ENCODE measurements at regions not wholly inside any gene's neighbourhood (a gene's known extent, or its start where the extent isn't known, plus 50 kb on each side); places are given as distances from the start of the nearest gene placed in this dataset.

DNA sequence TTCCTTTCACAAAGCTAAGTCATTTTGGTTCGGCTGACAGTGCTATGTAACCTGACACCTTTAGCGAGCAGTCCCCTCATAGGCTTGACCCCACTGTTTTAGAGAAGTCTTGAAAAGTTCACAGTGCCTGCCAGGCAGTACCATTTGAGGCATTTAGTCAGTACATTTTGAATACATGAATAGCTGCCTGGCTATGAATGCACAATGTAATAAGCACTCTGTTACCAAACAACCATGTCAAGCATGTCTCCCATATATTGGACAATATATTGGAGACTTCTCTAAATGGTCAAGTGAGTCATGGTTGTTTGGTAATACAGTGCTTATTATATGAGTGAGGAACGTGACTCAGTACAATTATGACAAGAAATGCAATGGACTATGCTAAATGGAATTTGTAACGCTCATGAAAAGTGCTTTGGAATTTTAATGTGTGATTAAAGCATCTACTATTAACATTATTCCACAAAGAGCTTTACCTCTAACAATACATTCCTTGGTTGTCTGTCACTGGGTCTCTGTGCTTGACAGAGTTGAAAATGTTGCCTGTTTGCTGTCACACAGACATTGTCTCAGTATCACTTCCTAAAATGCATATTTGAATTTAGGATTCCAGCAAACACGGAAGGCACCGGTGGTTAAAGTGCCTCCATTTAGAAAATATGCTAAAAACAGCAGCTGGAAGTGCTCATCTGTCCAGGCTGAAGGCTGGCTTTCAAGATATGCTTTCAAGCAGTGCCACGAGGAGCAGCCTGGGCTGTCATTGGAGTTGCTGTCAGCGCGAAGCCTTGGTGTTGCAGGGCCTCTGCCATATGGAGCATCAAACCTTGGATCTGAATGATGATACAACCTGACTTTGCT lies 458.6 kb downstream of the FBXO15 start (continued):
- no peak for TF ChIP-seq RB1 (IDR thresholded peaks at IDR 0.05; ENCODE audit: borderline replicate concordance)
- TF ChIP-seq TAF1 (IDR thresholded peaks at IDR 0.05; ENCODE audit: borderline replicate concordance, low read depth, low read length), result no peak
- TF ChIP-seq, protein P1, sequence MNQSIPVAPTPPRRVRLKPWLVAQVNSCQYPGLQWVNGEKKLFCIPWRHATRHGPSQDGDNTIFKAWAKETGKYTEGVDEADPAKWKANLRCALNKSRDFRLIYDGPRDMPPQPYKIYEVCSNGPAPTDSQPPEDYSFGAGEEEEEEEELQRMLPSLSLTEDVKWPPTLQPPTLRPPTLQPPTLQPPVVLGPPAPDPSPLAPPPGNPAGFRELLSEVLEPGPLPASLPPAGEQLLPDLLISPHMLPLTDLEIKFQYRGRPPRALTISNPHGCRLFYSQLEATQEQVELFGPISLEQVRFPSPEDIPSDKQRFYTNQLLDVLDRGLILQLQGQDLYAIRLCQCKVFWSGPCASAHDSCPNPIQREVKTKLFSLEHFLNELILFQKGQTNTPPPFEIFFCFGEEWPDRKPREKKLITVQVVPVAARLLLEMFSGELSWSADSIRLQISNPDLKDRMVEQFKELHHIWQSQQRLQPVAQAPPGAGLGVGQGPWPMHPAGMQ (IDR thresholded peaks at IDR 0.05; ENCODE audit: borderline replicate concordance), result no peak

DNA sequence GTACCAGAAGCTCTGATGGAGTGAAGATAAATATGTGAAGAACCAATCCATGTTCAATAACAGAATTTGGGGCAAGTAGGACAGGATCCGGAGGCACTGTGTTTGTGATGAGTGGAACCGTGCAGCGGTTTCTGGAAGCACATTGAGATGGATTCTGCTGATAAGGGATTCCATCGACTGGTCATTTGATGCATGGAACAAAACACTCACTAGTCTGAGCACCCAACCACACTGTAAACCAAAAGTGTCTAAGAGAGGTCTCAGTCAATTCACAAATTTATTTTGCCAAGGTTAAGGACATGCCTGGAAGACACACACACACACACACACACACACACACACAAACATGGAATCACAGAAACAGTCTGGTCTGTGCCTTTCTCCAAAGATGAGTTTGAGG lies 459.5 kb downstream of the FBXO15 start:
- ChIA-PET POLR2A (no interaction called here), SMC1A (ENCODE audit: uncharacterized antibody, unreplicated experiment) (no interaction called here), CTCF (no interaction called here), RAD21 (ENCODE audit: unreplicated experiment) (no interaction called here)
- DNase-seq (ENCODE audit: low read depth, low spot score) (no peak), ATAC-seq (no peak), FAIRE-seq (no peak)
- H4K20me1 ChIP-seq (ENCODE audit: control insufficient read depth, insufficient read depth), result no peaks in the 10 kb centered on the region
- H3K9ac ChIP-seq (ENCODE audit: control insufficient read depth, insufficient read depth, low read length), result no peak overlapping the region
- intact Hi-C loops (cut with micrococcal nuclease; ENCODE audit: unreplicated experiment), result no loop called here
- H3K79me2 ChIP-seq (ENCODE audit: control insufficient read depth, insufficient read depth, low read length), result no peaks in the 10 kb centered on the region
- H3K9me3 ChIP-seq (replicated peaks; ENCODE audit: control insufficient read depth, insufficient read depth, low read length), result no peaks in the 10 kb centered on the region; the same call in 2 of the 3 replicates
- in situ Hi-C loops (cut with MboI), result no loop called here
- H3K36me3 ChIP-seq (ENCODE audit: control insufficient read depth in 2 of 2, insufficient read depth in 2 of 2, low read length in 1 of 2), result no peaks in the 10 kb centered on the region
- no peak overlapping the region for H2AFZ ChIP-seq (ENCODE audit: control insufficient read depth, low read depth, low read length)
- H3K27ac ChIP-seq (ENCODE audit: control insufficient read depth, insufficient read depth), result no peak overlapping the region
- TF ChIP-seq ZNF384 (IDR thresholded peaks at IDR 0.05; ENCODE audit: borderline replicate concordance, low read depth, low read length) (no peak), ZNF622 (IDR thresholded peaks at IDR 0.05) (no peak), ETV6 (conservative IDR thresholded peaks at IDR 0.05 in 1 of 2, IDR thresholded peaks at IDR 0.05 in 1 of 2; ENCODE audit: borderline replicate concordance in 1 of 2, low read depth in 1 of 2) (no peak), KLF5 (IDR thresholded peaks at IDR 0.05; ENCODE audit: partially characterized antibody) (no peak), NRF1 (conservative IDR thresholded peaks at IDR 0.05; ENCODE audit: low read depth, low read length) (no peak)
- TF ChIP-seq, protein P2, sequence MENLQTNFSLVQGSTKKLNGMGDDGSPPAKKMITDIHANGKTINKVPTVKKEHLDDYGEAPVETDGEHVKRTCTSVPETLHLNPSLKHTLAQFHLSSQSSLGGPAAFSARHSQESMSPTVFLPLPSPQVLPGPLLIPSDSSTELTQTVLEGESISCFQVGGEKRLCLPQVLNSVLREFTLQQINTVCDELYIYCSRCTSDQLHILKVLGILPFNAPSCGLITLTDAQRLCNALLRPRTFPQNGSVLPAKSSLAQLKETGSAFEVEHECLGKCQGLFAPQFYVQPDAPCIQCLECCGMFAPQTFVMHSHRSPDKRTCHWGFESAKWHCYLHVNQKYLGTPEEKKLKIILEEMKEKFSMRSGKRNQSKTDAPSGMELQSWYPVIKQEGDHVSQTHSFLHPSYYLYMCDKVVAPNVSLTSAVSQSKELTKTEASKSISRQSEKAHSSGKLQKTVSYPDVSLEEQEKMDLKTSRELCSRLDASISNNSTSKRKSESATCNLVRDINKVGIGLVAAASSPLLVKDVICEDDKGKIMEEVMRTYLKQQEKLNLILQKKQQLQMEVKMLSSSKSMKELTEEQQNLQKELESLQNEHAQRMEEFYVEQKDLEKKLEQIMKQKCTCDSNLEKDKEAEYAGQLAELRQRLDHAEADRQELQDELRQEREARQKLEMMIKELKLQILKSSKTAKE (IDR thresholded peaks at IDR 0.05; ENCODE audit: low read depth, poor library complexity, severe bottlenecking), result no peak
- no peaks in the 10 kb centered on the region for H3K27me3 ChIP-seq (replicated peaks in 1 of 2; ENCODE audit: control insufficient read depth in 2 of 2, insufficient read depth in 2 of 2, low read length in 1 of 2)
- no peak overlapping the region for H3K4me3 ChIP-seq
- WGBS (ENCODE audit: insufficient coverage, insufficient replicate concordance, low lambda C conversion rate, missing lambda C conversion rate), result 76% methylated on average over 4 of the region's 4 CpGs
- BruUV-seq (replicated peaks), result no TSS peak
- no peak overlapping the region for H3K4me2 ChIP-seq (ENCODE audit: control insufficient read depth, insufficient read depth)
- peaks cover 24% of the 10 kb centered on the region for H3K4me1 ChIP-seq (ENCODE audit: control insufficient read depth, insufficient read depth, low read length)
